ENCODE measurements at regions not wholly inside any gene's neighbourhood (a gene's known extent, or its start where the extent isn't known, plus 50 kb on each side); places are given as distances from the start of the nearest gene placed in this dataset.
"Not testable (repeated sequence)": the region's sequence is repeated elsewhere in the genome, so short reads cannot be mapped to it uniquely, and the experiment has no call there.

DNA sequence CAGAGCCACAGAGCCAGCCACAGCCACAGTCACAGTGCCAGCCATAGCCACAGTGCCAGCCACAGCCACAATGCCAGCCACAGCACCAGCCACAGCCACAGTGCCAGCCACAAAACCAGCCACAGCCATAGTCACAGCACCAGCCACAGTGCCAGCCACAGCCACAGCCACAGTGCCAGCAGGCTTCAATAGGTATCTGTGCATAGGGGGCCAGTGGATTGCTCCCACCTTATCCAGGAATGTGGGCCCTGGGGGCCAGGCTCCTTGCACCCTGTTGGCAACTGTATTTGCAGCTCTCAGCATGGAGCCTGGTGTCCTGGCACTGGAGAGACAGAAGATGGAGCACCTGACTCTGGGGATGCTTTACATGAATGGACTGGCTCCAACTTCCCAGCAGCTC lies 111.7 kb upstream of the IRX2 start:
- DNase-seq = no peak

DNA sequence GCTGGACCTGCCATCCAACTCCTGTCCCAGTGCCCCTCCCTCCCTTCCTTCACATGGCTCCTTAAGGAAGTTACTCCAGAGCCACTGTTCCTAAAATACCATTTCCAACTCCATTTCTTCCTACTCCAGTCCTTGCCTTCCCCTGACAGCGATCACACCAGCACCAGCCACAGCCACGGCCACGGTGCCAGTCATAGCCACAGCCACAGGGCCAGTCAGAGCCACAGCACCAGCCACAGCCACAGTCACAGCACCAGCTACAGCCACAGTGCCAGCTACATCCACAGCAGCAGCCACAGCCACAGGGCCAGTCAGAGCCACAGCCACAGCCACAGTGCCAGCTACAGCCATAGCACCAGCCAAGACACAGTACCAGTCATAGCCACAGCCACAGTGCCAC lies 110.7 kb upstream of the IRX2 start:
- not testable (repeated sequence) for DNase-seq

DNA sequence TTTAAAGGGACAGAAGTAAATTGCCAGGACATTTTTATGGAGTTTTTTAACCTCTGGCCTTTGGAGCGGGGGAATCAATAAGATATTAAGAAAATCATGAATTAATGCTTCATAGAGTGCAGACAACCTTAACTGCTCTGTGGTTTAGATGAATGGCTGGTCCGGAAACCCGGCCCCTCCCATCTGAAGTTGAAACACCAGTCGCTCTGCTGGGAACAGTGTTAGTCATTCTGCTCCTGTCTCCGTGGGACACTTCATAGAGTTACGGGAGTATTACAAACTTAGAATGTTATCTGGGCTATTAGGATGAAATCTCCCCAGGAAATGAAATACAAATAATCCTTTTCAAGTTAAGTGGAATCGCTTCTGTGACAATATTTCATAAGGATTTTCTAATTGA lies 110.1 kb upstream of the IRX2 start:
- no peak for DNase-seq

DNA sequence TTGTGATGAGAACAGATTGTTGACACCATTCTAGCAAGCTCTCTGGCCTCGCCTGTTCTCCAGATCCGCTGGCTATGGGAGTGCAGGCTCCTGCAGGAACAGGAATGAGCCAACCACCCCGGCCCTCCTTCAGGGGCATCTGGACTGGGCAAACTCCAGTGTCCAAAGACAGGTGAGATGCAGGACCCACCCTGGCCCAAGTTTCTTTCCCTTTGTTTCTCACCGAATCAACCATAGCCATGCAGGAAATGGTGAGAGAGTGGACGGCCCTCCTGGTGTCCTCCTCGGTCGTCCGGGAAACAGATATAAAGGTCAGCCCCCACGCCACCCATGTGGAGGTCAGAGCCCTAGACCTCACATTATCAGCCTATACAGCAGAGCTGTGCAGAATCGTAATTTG lies 108.6 kb upstream of the IRX2 start:
- DNase-seq = no peak

DNA sequence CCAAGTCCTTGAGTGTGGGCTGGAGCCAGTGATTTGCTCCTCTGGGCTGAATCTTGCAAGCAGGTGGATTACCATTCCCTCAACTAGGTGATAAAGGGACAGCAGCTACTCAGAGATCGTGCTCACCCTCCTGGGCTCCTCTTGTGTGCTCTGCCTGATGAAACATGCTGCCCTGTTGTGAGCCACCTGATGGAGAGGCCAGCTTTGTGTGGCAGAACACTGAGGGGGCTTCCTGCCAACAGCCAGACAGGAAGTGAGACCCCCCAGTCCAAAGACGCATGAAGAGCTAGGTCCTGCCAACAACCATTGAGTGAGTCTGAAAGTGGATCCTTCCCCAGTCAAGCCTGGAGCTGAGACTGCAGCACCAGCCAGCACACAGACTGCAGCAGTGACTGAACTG lies 106.4 kb upstream of the IRX2 start:
- DNase-seq = no peak

DNA sequence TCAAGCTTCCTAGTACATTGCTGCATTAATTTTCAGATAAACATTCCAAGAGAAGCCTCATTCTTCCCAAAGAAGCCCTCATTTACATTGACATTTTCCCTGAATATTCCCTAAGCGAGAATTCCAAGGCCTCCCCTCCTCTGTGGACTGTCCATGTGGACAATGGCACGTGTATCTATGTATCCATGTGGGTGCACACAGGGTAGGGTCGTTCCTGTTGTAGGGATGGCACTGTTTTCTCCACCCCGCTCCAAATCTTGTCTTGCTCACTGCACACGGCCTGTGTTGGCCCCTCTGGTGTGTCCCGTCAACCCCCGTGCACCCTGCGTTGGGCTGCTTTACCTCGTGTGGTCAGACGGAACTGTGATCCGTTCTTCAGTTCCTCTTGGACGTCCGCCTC lies 104.7 kb upstream of the IRX2 start:
- no peak for DNase-seq

DNA sequence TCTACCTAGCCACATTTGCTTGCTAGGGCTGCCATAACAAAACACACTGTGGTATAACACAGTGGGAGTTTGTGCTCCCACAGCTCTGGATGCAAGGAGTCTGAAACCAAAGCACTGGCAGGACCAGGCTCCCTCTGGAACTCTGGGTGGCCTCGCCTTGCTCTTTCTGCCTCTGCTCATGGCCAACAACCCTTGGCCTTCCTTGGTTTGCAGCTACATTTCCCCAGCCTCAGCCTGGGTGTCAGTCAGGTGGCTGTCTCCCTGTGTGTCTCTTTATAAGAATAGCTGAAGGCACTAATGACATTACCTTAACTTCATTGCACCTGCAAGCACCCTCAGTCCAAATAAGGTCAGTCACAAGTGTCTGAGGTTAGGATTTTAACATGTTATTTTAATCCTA lies 101.0 kb upstream of the IRX2 start:
- DNase-seq = no peak

DNA sequence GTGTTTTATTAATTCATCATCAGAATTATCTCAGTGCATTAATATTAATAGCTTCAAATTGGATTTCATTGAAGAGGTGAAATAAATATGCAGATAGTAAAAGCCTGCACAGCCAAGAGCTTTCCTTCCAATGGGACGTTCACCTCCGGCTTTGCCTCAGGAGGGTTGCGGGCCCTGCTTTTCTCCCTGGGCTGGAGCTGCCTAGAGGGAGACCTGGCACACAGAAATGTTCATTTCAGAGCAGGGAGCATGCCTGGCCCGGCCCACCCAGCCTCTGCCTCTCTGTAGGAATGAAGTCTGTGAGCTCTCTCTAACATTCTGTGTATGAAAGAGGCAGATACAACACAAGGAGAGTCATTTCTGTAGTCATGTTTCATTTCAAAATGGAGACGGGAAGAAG lies 100.4 kb upstream of the IRX2 start:
- DNase-seq = no peak

DNA sequence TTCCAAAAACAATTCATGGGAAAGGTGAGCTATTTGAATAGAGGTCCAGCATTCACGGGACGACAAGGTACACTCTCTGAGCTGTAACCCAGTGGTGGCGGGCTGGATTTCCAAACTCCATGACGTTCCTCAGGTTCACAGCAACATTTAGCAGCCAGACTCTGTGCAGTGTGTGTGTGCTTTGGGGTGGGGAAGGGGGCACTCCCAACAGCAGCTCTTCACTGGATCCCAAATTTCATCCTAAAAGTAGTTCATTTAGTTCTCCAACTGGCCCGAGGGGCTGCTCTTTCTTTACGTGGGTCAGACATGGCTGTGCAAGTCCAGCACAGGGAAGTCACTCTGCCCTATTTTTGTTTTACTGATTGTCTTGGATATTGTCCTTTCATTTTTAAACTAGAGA lies 98.0 kb upstream of the IRX2 start:
- DNase-seq = no peak

DNA sequence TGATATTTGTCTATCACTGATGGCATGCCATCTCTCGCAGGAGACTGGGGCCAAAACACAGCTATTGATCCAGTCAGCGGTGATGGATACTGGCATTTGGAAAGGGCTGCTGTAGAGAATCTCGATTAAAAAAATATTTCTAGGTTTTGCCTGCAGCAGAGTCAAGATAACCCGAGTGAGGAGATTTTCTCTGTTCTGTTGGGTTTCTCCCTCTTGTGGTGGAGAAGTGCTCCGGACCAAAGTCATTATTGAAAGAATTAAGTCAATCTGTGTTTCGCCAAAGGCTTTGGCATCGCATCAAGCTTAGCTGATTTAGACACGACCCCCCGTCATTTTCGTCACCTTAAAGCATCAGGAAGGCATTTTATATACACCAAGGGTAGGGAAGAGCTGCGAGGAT lies 97.1 kb upstream of the IRX2 start:
- no peak for DNase-seq

DNA sequence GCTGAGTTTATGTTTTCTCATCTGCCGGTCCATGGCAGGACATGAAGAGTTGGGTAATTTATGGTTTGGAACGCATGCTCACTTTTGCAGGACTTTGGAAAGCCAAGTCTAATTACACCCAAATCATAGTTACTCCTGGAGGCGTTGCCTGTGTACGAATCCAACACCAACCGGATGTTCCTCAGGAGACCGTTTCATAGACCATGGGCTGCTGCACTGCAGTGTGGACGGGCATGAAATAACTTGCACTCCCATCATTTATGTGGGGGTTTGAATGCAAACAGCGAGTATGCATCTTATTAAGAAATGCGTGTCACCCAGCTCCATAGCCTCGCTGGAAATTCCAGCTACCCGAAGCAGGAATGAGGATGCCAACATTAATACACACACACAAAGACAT lies 96.1 kb upstream of the IRX2 start:
- DNase-seq = no peak

DNA sequence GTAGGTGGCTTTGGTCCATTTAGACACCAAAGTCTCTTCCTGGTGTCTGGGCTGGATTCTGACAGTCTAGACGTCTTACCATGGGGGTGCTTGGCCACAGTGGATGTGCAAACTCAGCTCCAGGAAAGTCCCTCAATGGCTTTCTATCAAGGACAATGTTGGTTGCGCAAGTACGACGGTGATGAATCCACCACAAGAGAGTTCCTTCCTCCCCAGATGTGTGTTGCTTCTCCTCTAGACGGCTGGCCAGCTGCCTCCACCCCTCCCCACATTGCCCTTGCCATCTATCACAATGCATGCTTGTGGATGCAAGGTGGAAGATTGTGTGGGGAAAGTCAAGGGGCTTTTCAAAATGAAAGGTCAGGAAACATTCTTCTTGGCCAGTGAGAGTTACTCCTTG lies 89.7 kb upstream of the IRX2 start:
- DNase-seq = no peak

DNA sequence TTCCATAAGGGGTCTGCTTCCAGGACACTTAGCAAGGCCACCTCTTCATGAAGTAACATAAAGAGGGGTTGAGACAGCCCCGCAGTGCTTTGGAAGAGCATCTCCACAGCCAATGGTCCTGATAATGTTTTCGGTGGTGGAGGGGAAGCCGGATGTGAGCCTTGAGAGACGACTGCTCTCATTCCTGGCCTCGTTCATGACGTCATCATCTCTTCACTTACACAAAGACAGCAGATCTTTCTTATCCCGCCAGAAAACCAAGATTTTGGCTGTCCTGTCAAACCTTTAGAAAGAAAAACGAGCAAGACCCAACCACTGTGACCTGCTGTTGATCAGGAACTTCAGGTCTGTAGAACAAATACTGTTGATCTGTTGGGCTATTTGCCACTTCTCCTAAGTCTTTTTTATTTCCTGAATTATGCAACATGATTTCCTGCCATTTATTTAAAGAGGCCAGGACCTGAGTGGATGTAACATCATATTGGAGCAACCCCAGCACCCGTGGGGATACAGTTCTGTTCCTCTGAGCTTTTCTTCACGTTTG lies 89.0 kb upstream of the IRX2 start:
- no peak for DNase-seq

DNA sequence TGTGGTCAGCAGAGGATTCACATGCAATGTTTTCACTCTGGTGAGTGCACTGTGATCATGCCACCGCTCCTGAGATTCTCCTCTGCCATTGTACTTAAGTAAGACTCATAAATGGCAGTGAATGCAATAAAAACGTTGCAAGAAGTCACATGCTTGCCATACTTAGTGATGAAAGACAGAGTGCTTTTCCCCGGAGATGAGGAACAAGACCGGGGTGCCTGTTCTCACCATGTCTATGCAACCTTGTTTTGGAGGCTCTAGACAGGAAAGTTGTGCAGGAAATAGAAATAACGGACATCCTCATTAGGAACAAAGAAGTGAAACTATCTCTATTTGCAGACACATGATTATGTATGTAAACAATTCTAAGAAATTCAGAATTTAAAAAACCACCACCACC lies 84.7 kb upstream of the IRX2 start:
- no peak for DNase-seq

DNA sequence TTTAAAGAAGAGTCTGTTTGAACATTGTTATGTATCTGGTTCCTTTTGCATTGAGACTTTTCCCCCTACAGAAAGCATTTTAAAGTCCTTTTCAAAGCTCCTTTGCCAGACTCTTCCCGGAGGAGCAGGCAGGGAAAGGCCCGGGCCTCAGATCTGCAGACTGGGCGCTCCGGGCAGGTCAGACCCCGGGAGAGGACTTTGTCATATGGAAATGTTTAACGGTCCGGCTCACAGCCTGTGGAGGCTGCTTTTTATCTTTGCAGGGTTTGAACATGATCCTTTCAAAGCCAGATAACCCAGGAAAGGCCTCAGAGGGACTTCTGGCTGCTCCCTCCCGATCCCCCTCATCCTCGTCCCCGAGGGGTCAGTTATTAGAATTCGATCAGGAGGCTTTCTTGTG lies 82.1 kb upstream of the IRX2 start:
- no peak for DNase-seq

DNA sequence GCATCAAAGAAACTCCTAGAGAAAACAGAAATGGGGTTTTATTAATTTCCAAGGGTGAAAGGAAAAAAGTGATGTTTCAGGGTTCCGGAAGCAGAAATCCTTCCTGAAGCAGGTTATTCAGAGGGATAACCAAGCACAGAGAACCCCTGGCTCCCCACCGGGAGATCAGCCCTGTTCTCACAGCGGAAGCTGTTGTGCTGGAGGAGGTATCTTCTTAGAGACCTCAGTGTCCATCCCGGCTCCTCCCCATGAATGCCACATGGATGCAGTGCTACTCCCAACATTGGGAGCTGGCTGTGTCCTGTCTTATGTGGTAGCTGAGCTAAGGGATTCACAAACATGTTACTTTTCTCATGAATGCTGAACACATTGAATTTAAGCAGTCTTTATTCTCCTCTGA lies 80.9 kb upstream of the IRX2 start:
- no peak for DNase-seq

DNA sequence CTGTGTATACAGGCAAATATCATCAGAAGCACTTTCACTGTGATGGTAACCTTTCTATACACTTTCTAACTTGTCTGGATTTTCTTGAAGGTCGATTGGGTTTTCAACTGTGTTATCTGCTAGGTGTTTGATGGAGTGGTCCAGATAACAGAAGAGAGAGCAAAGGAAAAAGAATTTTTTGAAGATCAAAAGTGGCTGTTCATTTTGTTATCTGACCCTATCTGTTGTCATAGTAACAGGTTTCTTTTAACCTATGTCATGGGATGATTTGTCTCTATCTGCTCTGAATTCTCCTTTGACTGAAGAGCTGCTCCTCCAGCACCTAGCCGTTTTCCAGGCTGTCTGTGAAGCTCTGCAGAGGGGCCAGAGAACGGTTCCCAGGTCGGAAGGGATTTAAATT lies 77.8 kb upstream of the IRX2 start:
- DNase-seq = no peak

DNA sequence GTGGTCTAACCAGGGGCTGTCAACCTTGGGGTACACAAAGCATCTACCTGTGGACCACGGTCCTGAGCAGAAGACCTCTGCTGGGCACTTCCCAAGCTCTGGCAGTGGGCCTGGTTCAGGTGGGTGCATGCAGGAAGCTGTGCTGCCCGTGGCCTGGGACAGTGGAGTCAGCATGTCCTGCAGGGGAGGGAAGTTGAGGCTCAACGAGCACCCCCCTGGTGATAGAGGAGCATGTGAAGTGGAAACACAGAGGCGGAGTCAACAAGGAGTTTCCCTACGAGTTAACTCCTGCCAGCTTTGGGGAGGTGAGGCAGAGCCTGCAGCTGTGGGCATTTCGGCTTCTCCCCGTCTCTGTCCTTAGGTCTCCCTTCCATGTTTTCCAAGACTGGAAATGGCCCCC lies 67.5 kb upstream of the IRX2 start:
- no peak for DNase-seq

DNA sequence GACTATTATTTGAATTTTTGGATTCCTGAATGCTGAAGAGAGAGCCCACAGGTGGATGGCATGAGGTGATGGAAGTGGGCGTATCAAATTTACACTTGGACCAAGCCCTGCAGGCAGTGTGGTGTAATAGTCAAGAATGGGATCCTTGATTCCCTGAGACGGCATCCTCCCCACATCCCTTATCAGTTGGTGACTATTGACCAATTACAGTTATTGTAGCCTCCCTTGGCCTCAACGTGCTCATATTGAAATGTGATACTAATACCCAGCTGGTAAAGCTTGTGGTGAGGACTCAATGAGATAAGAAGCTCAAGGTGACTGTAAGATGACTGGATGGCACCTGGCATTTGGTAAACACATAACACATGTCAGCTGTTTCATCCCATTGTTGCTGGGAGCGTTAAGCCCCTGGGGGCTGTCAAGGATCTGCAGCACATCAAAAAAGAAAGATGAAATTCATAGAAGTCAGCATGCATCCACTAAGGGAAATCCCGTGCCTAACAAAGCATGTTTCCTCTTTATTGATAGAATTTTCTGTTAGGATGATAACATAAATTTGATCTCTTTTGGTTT lies 65.6 kb upstream of the IRX2 start:
- DNase-seq = no peak

DNA sequence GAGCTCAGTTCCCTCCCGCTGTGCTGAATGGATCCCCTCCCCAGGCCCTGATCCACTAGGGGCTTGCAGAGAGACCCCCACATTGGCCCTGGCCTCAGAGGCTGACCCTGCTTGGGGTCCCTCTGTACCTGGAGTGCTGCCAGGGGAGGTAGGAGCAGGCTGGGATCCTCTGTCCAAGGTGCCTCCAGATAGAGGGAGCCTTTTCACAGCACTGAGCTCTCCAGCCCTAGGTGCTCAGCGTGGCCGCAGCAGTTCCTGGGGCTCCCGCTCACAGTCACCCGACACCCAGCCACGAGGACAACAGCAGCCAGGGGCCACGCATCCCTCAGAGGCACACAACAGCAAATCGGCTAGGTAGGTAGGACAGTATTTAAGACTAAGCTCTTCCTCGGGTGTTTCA lies 62.2 kb upstream of the IRX2 start:
- no peak for DNase-seq

DNA sequence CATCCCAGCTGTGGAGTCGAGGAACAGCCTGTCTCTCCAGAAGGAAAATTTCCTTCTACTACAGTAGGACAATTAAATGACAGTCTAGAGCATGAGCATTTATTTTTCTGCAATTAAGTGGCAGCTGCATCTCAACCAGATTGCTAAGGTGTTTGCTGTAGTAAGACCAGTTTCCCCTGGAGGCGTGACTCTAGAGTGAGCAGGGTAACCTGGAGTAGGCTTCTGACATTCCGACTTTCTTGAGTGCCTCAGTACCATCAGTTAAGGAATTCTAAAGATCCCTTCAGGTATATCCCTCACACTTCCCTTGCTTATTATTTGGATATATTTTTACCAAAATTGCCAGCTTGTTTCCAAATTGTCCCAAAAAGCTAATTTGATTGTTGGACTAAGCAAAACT lies 59.2 kb upstream of the IRX2 start:
- DNase-seq = no peak

DNA sequence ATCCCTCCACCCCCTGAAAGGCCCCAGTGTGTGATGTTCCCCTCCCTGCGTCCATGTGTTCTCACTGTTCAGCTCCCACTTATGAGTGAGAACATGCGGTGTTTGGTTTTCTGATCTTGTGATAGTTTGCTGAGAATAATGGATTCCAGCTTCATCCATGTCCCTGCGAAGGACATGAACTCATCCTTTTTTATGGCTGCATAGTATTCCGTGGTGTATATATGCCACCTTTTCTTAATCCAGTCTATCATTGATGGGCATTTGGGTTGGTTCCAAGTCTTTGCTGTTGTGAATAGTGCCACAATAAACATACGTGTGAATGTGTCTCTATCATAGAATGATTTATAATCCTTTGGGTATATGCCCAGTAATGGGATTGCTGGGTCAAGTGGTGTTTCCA lies 55.8 kb upstream of the IRX2 start:
- not testable (repeated sequence) for DNase-seq

DNA sequence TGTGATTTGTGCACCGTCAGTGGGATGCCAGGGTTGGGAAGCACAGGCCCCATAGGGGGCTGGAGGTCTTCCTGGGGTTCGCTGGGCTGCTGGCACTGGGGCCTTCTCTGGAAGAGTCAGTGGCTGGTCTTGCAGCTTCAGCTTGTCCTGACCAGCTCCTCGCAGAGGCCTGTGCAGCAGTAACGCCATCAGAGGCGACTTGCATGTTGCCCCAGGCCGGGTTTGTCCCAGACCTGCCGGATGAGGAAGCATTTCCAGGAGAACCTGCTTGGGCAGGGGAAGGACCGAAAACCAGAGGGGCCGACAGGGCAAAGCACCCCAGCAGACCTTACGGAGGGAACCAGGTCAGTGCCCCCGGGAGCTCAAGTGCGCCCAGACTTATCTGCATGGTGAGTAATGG lies 54.7 kb upstream of the IRX2 start:
- no peak for DNase-seq

DNA sequence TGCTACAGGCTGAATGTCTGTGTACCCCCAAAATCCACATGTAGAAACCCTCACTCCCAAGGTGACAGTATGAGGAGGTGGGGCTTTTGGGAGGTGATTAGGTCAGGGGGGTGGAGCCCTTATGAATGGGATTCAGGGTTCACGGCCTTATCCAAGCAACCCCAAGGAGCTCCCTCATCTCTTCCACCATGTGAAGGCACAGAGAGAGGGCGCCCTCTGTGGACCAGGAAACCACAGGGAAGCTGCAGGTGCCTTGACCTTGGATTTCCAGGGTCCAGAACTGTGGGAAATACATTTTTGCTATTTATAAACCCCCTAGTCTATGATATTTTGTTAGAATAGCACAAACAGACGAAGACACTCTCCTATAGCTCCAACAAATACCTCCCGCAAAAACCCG lies 53.6 kb upstream of the IRX2 start:
- DNase-seq = no peak

DNA sequence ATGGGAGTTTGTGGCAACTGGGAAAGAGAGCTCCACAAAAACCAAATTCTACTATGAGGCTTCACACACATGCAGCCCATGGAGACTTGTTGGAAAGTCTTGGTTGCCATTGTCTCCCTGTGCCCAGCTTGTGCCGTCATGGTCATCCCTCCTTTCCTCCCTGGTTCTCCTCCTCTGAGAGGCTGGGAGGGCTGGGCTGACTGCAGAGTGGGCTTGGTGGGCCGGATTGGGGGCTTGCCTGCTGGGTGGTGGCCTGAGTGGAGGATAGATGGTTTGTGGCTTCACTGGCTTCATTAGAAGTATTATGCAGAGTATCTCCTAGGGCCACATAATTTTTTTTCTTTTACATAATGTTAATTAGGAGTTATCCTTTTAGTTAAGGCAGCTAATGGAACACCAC lies 52.3 kb upstream of the IRX2 start:
- no peak for DNase-seq

All from muscle of arm (tissue), 1 donor.